Loucy (cell line): ENCODE measurements at regions not wholly inside any gene's neighbourhood (a gene's known extent, or its start where the extent isn't known, plus 50 kb on each side); places are given as distances from the start of the nearest gene placed in this dataset.
"Not testable (repeated sequence)": the region's sequence is repeated elsewhere in the genome, so short reads cannot be mapped to it uniquely, and the experiment has no call there.

Source experiments
- H2AFZ ChIP-seq: fragments of 200-600 bp; sonication (generic); 2 replicates; pipeline ENCODE4 v1.6.0; 2016; ENCODE audit warnings: antibody characterized with exemption, mild to moderate bottlenecking, low read length, moderate library complexity
- H3F3A ChIP-seq: fragments of 200-600 bp; 2 replicates; pipeline ENCODE4 v1.6.0; 2016; ENCODE audit warnings: antibody characterized with exemption, low read depth, mild to moderate bottlenecking
- H3K27me3 ChIP-seq: fragments of 200-600 bp; sonication (generic); 2 replicates; pipeline ENCODE4 v1.6.1; 2014; ENCODE audit warnings: low read length, mild to moderate bottlenecking; ENCODE audit not compliant: insufficient read depth, poor library complexity, severe bottlenecking
- H3K36me3 ChIP-seq: fragments of 200-600 bp; sonication (generic); 2 replicates; pipeline ENCODE4 v1.6.1; 2016; ENCODE audit warnings: low read length; ENCODE audit not compliant: insufficient read depth
- H3K4me1 ChIP-seq: fragments of 200-600 bp; sonication (generic); 2 replicates; pipeline ENCODE4 v1.5.1; 2014; ENCODE audit warnings: low read length, mild to moderate bottlenecking; ENCODE audit not compliant: insufficient read depth, poor library complexity, severe bottlenecking
- H3K4me2 ChIP-seq: fragments of 200-600 bp; sonication (generic); 2 replicates; pipeline ENCODE4 v1.6.0; 2014; ENCODE audit warnings: antibody characterized with exemption, low read length, low read depth, mild to moderate bottlenecking; ENCODE audit not compliant: poor library complexity, severe bottlenecking
- H3K4me3 ChIP-seq: fragments of 200-600 bp; sonication (generic); 2 replicates; pipeline ENCODE4 v1.5.1; 2014; ENCODE audit warnings: low read length, mild to moderate bottlenecking, mixed read lengths; ENCODE audit not compliant: poor library complexity, severe bottlenecking
- H3K79me2 ChIP-seq: fragments of 200-600 bp; sonication (generic); 2 replicates; pipeline ENCODE4 v1.6.1; 2014; ENCODE audit warnings: low read length; ENCODE audit not compliant: insufficient read depth
- H3K9ac ChIP-seq: fragments of 200-600 bp; sonication (generic); 2 replicates; pipeline ENCODE4 v1.6.0; 2014; ENCODE audit warnings: mild to moderate bottlenecking, low read depth, low read length, moderate library complexity; ENCODE audit not compliant: poor library complexity, severe bottlenecking
- H3K9me2 ChIP-seq: fragments of 200-600 bp; sonication (generic); replicated peaks from 2 replicates; pipeline ENCODE4 v1.6.1; 2016; ENCODE audit warnings: low read depth, low read length, mixed read lengths
- H3K9me3 ChIP-seq: fragments of 200-600 bp; sonication (generic); 2 replicates; pipeline ENCODE4 v1.6.1; 2014; ENCODE audit warnings: mild to moderate bottlenecking, antibody characterized with exemption, low read length, low read depth; ENCODE audit not compliant: insufficient read depth
- H4K20me1 ChIP-seq: fragments of 200-600 bp; sonication (generic); 2 replicates; pipeline ENCODE4 v1.6.0; 2014; ENCODE audit warnings: antibody characterized with exemption, low read length, mild to moderate bottlenecking; ENCODE audit not compliant: insufficient read depth, poor library complexity, severe bottlenecking
- EZH2phosphoT487 ChIP-seq: fragments of 200-600 bp; IDR thresholded peaks from 2 replicates; pipeline ENCODE4 v1.6.1; 2018; ENCODE audit warnings: antibody characterized with exemption, mild to moderate bottlenecking, moderate library complexity, borderline replicate concordance
- TF ChIP-seq, protein P1 (sequence below): fragments of 200-600 bp; sonication (generic); conservative IDR thresholded peaks from 2 replicates; pipeline ENCODE4 v1.5.1; 2014; ENCODE audit warnings: mild to moderate bottlenecking, antibody characterized with exemption, low read length

DNA sequence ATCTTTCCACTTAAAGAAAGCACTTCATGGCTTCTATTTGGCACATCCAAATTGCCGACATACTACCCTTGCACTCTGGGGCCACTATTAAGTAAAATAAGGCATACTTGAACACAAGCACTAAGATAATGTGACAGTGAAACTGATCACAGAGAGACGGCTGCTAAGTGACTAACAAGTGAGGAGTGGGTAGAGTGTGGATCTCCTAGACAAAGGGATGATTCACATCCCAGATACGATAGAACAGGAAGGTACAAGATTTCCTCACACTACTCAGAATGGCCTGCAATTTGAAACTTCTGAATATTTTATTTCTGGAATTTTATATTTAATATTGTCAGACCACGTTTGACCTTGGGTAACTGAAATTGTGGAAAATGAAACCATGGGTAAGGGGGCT, 1721.8 kb upstream of the SPRY2 start:
- Histone ChIP-seq H3K4me1 (no peaks in the 10 kb centered on the region), H3K4me2 (no peak overlapping the region), H2AFZ (no peak overlapping the region), H3K9me3 (no peaks in the 10 kb centered on the region), H3F3A (no peaks in the 10 kb centered on the region), H4K20me1 (no peaks in the 10 kb centered on the region), H3K9ac (no peak overlapping the region), H3K4me3 (no peak overlapping the region), H3K27me3 (no peaks in the 10 kb centered on the region), H3K79me2 (no peaks in the 10 kb centered on the region), H3K36me3 (no peaks in the 10 kb centered on the region), H3K9me2 (no peaks in the 10 kb centered on the region)
- no peak for TF ChIP-seq EZH2phosphoT487
- TF ChIP-seq, protein P1, sequence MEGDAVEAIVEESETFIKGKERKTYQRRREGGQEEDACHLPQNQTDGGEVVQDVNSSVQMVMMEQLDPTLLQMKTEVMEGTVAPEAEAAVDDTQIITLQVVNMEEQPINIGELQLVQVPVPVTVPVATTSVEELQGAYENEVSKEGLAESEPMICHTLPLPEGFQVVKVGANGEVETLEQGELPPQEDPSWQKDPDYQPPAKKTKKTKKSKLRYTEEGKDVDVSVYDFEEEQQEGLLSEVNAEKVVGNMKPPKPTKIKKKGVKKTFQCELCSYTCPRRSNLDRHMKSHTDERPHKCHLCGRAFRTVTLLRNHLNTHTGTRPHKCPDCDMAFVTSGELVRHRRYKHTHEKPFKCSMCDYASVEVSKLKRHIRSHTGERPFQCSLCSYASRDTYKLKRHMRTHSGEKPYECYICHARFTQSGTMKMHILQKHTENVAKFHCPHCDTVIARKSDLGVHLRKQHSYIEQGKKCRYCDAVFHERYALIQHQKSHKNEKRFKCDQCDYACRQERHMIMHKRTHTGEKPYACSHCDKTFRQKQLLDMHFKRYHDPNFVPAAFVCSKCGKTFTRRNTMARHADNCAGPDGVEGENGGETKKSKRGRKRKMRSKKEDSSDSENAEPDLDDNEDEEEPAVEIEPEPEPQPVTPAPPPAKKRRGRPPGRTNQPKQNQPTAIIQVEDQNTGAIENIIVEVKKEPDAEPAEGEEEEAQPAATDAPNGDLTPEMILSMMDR = no peak

DNA sequence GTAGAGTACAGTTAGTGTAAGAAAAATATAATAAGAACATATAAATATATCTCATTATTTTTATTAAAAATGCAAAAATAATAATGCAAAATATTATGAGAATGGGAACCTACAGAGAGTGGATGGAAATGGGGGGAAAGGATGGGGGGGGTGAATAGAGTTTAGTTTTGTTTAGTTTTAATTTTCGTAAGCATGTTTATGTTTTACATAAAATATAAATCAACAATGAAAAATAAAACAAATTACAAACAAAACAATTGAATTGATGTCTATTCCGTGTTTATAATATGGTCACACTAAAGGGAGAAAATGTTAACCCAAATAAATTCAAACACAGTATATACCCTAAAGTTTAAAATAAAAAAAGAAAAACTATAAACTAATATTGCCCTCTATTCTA, 1717.4 kb upstream of the SPRY2 start:
- no peak overlapping the region for H3K4me3 ChIP-seq
- H3K36me3 ChIP-seq = no peaks in the 10 kb centered on the region

DNA sequence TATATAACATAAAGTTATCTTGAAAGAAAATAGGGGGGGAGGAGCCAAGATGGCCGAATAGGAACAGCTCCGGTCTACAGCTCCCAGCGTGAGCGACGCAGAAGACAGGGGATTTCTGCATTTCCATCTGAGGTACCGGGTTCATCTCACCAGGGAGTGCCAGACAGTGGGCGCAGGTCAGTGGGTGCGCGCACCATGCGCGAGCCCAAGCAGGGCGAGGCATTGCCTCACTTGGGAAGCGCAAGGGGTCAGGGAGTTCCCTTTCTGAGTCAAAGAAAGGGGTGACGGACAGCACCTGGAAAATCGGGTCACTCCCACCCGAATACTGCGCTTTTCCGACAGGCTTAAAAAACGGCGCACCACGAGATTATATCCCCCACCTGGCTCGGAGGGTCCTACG, 1704.4 kb upstream of the SPRY2 start:
- H4K20me1 ChIP-seq, H3K36me3 ChIP-seq, H3K9me3 ChIP-seq, H3K4me3 ChIP-seq, H3K9me2 ChIP-seq, H3K4me2 ChIP-seq, H2AFZ ChIP-seq, H3K9ac ChIP-seq, H3K4me1 ChIP-seq, H3F3A ChIP-seq, H3K79me2 ChIP-seq, H3K27me3 ChIP-seq: not testable (repeated sequence)

More for the DNA sequence above, 1717.4 kb upstream of the SPRY2 start:
- Histone ChIP-seq H3F3A (no peaks in the 10 kb centered on the region), H3K9me2 (no peaks in the 10 kb centered on the region), H3K9ac (no peak overlapping the region), H3K27me3 (no peaks in the 10 kb centered on the region), H2AFZ (no peak overlapping the region), H3K4me2 (no peak overlapping the region), H3K4me1 (no peaks in the 10 kb centered on the region), H3K9me3 (no peaks in the 10 kb centered on the region), H4K20me1 (no peaks in the 10 kb centered on the region), H3K79me2 (no peaks in the 10 kb centered on the region)
- TF ChIP-seq EZH2phosphoT487 = no peak
- TF ChIP-seq, protein P1 = no peak

DNA sequence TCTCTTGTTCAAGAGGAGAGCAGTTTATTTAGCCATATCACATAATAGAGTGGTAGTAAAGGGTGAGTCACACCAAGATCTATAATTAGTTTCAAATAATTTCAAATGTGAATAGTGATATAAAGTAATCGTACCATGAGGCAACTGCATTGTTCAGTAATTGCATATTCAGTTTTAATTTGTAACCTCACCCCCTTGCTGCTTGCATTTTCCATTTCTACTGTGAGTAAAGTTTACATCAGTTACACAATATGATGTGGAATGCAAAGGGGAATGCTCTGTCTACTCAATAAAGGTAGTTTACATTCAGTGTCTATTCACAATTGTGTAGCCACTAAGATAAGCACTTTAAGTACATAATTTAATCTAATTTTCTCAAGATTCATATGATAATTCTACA, 1695.7 kb upstream of the SPRY2 start:
- H3K4me2 ChIP-seq = no peak overlapping the region
- H3K9me2 ChIP-seq = no peaks in the 10 kb centered on the region
- TF ChIP-seq, protein P1 = no peak
- TF ChIP-seq EZH2phosphoT487 = no peak
- no peaks in the 10 kb centered on the region for H3K9me3 ChIP-seq
- H2AFZ ChIP-seq = no peak overlapping the region
- H3K4me3 ChIP-seq = no peak overlapping the region
- H3K79me2 ChIP-seq = no peaks in the 10 kb centered on the region
- H3K9ac ChIP-seq = no peak overlapping the region
- no peaks in the 10 kb centered on the region for H4K20me1 ChIP-seq
- no peaks in the 10 kb centered on the region for H3K4me1 ChIP-seq
- no peaks in the 10 kb centered on the region for H3F3A ChIP-seq
- no peaks in the 10 kb centered on the region for H3K36me3 ChIP-seq
- H3K27me3 ChIP-seq = no peaks in the 10 kb centered on the region
